ENCODE measurements at regions not wholly inside any gene's neighbourhood (a gene's known extent, or its start where the extent isn't known, plus 50 kb on each side); places are given as distances from the start of the nearest gene placed in this dataset.
"Not testable (repeated sequence)": the region's sequence is repeated elsewhere in the genome, so short reads cannot be mapped to it uniquely, and the experiment has no call there.

DNA sequence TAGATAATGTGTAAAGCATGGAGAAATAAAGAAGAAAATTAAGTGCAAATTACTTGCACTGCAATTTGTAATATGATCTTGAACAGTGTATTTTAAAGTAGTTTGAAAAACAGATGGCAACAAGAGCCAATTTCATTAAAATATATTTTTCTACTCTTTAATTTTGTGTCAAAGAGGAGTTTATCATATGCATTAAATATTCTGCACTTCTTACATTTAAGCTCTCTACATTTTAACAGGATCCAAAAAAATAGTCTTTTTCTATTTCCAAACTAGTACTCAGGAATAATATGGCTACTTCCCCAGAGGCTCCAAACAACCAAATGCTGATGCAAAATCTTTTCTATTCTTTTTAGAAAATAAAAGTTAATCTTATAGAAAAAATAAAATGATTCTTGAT is 1221.5 kb downstream of the FSCB start:
- no peak overlapping the region for H3K4me3 ChIP-seq
- no peaks in the 10 kb centered on the region for H3K27me3 ChIP-seq
- no peaks in the 10 kb centered on the region for H3K36me3 ChIP-seq
- no peak for DNase-seq (ENCODE audit: low spot score in 2 of 2)
- no peaks in the 10 kb centered on the region for H3K4me1 ChIP-seq
- TF ChIP-seq CTCF (IDR thresholded peaks at IDR 0.05) (no peak), EP300 (IDR thresholded peaks at IDR 0.05) (no peak), POLR2A (IDR thresholded peaks at IDR 0.05) (no peak)
- no peaks in the 10 kb centered on the region for H3K9me3 ChIP-seq
- H3K27ac ChIP-seq: no peak overlapping the region

DNA sequence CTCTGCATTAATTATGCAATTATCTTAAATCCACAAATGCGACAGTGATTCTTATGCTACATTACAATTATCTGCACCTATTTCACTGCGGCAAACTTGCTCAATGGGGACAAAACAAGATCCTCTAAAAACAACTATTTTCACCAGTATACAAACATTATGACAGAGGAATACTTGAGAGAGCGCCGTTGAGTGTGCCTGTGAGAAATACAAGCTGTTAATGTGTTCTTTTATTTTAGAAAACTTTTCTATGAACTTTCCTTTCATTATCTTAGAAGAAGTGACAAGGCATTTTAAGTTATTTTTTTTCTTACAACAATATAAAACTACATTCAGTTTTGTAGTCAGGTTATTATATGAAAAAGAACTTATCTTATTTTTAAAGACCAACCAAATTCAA is 1247.0 kb downstream of the FSCB start:
- no peaks in the 10 kb centered on the region for H3K27me3 ChIP-seq
- no peaks in the 10 kb centered on the region for H3K36me3 ChIP-seq
- WGBS, 2 donors: 69 to 78% methylated on average over 4 of the region's 4 CpGs
- H3K4me1 ChIP-seq: no peaks in the 10 kb centered on the region
- H3K27ac ChIP-seq: no peak overlapping the region
- H3K9me3 ChIP-seq: no peaks in the 10 kb centered on the region
- TF ChIP-seq CTCF (IDR thresholded peaks at IDR 0.05): no peak
- no peak for TF ChIP-seq POLR2A (IDR thresholded peaks at IDR 0.05)
- TF ChIP-seq EP300 (IDR thresholded peaks at IDR 0.05): no peak
- H3K4me3 ChIP-seq: no peak overlapping the region
- no peak for DNase-seq (ENCODE audit: low spot score in 2 of 2)

DNA sequence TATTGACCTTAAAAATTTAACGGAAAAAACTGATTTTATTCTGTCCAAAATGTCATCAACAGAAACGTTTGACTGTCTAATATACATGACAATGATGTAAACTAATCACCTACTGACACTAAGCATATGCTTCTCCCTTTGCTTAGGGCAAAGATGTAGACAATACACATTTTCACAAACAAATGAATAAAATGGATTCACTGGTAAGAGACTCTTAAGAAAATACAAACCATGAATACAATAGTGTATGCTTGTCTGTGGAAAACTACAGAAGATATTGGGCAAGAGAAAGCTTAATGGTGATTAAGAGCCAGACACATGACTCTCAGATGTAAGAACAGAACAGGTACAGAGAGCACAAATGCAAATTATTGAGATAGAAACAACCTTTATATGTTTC is 1248.7 kb downstream of the FSCB start:
- DNase-seq (ENCODE audit: low spot score in 2 of 2): no peak
- WGBS, 2 donors: 58 to 60% methylated on average over 2 of the region's 2 CpGs

GRCh38 chr14:43256996-43257395 is 1250.1 kb downstream of the FSCB start:
- not testable (repeated sequence) for H3K27ac ChIP-seq; H3K27me3 ChIP-seq; H3K4me3 ChIP-seq; H3K9me3 ChIP-seq; H3K4me1 ChIP-seq; H3K36me3 ChIP-seq; DNase-seq (ENCODE audit: low spot score in 2 of 2)
- 87 to 92% methylated on average over 5 of the region's 5 CpGs for WGBS, 2 donors

More for the DNA sequence above, 1248.7 kb downstream of the FSCB start:
- no peaks in the 10 kb centered on the region for H3K27me3 ChIP-seq
- no peaks in the 10 kb centered on the region for H3K9me3 ChIP-seq
- TF ChIP-seq CTCF (IDR thresholded peaks at IDR 0.05): no peak
- TF ChIP-seq EP300 (IDR thresholded peaks at IDR 0.05): no peak
- no peak for TF ChIP-seq POLR2A (IDR thresholded peaks at IDR 0.05)
- no peak overlapping the region for H3K27ac ChIP-seq
- H3K4me3 ChIP-seq: no peak overlapping the region
- no peaks in the 10 kb centered on the region for H3K36me3 ChIP-seq
- H3K4me1 ChIP-seq: no peaks in the 10 kb centered on the region

GRCh38 chr14:43252866-43253265 is 1254.2 kb downstream of the FSCB start:
- Histone ChIP-seq H3K9me3 (no peaks in the 10 kb centered on the region), H3K36me3 (no peaks in the 10 kb centered on the region), H3K27me3 (no peaks in the 10 kb centered on the region), H3K4me1 (no peaks in the 10 kb centered on the region), H3K27ac (no peak overlapping the region), H3K4me3 (no peak overlapping the region)
- TF ChIP-seq EP300 (IDR thresholded peaks at IDR 0.05): no peak
- no peak for TF ChIP-seq CTCF (IDR thresholded peaks at IDR 0.05)
- TF ChIP-seq POLR2A (IDR thresholded peaks at IDR 0.05): no peak
- no peak for DNase-seq (ENCODE audit: low spot score in 2 of 2)
- 90 to 91% methylated on average over 6 of the region's 6 CpGs for WGBS, 2 donors

- no peaks in the 10 kb centered on the region for H3K4me1 ChIP-seq
- no peaks in the 10 kb centered on the region for H3K9me3 ChIP-seq
- no peak for DNase-seq (ENCODE audit: low spot score in 2 of 2)
- 57 to 64% methylated on average over 3 of the region's 3 CpGs for WGBS, 2 donors
- H3K27me3 ChIP-seq: no peaks in the 10 kb centered on the region
- no peaks in the 10 kb centered on the region for H3K36me3 ChIP-seq
- no peak for TF ChIP-seq POLR2A (IDR thresholded peaks at IDR 0.05)
- no peak for TF ChIP-seq CTCF (IDR thresholded peaks at IDR 0.05)
- TF ChIP-seq EP300 (IDR thresholded peaks at IDR 0.05): no peak
- H3K4me3 ChIP-seq: no peak overlapping the region
- no peak overlapping the region for H3K27ac ChIP-seq
Measured at GRCh38 chr14:43249591-43249990, 1257.5 kb downstream of the FSCB start.
